GM12878 (cell line): ENCODE measurements at regions not wholly inside any gene's neighbourhood (a gene's known extent, or its start where the extent isn't known, plus 50 kb on each side); places are given as distances from the start of the nearest gene placed in this dataset.

Experiments used
- ATAC-seq: fragments of 200-7000 bp; cut with Tn5 transposase; 3 replicates; pipeline ENCODE4 v1.9.1; 2020; ENCODE audit warnings: mild to moderate bottlenecking, moderate library complexity
- BruUV-seq: library from RNA; stranded (reverse); fragments of 400-500 nt; replicated peaks from 2 replicates; lab custom pipeline; 2021; lab: Mats Ljungman, UMichigan
- CTCF ChIA-PET: fragments of 300-600 bp; sonication (Branson Sonifier 250); formaldehyde crosslinking; extraction: SDS; loops from one replicate; lab custom pipeline; 2021; ENCODE audit warnings: inconsistent platforms; lab: Yijun Ruan, JAX
- POLR2A ChIA-PET: fragments of 350-600 bp; formaldehyde crosslinking; extraction: SDS; loops from one replicate; lab custom pipeline; 2021; ENCODE audit warnings: inconsistent platforms; lab: Charles Lee
- RAD21 ChIA-PET: fragments of 300-600 bp; sonication (Branson Sonifier 250); formaldehyde crosslinking; loops from one replicate; lab custom pipeline; 2023; ENCODE audit warnings: antibody characterized with exemption; ENCODE audit not compliant: unreplicated experiment; lab: Charles Lee
- SMC1A ChIA-PET: fragments of 300-600 bp; sonication (Branson Sonifier 250); formaldehyde crosslinking; loops from one replicate; lab custom pipeline; 2023; ENCODE audit not compliant: unreplicated experiment, uncharacterized antibody; lab: Charles Lee
- DNase-seq: peaks from one replicate; pipeline ENCODE4 v3.0.0-alpha.2; 2011; ENCODE audit warnings: low read depth, low spot score
- FAIRE-seq: peaks from 3 replicates; lab custom pipeline; 2011; peaks lifted over from hg19 to GRCh38; lab: Jason Lieb, UNC
- H2AFZ ChIP-seq: 2 replicates; pipeline ENCODE4 v1.6.0; 2011; ENCODE audit warnings: low read depth, low read length, control low read depth; ENCODE audit not compliant: control insufficient read depth
- H3K27ac ChIP-seq: 2 replicates; pipeline ENCODE4 v1.5.1; 2011; ENCODE audit warnings: control low read depth; ENCODE audit not compliant: control insufficient read depth, insufficient read depth
- H3K27me3 ChIP-seq, 2 experiments: replicated peaks in 1 of 2; 2 replicates each; pipeline versions ENCODE4 v1.6.0 to v1.6.1; 2011; ENCODE audit warnings: low read length in 1 of 2; ENCODE audit not compliant: control insufficient read depth in 2 of 2, insufficient read depth in 2 of 2
- H3K36me3 ChIP-seq, 2 experiments: 2 replicates each; pipeline ENCODE4 v1.5.1; 2011; ENCODE audit warnings: low read length in 1 of 2; ENCODE audit not compliant: control insufficient read depth in 2 of 2, insufficient read depth in 2 of 2
- H3K4me1 ChIP-seq: 2 replicates; pipeline ENCODE4 v1.6.1; 2011; ENCODE audit warnings: mild to moderate bottlenecking, low read length, moderate library complexity, mixed read lengths; ENCODE audit not compliant: control insufficient read depth, insufficient read depth
- H3K4me2 ChIP-seq: 2 replicates; pipeline ENCODE4 v1.6.0; 2011; ENCODE audit warnings: control low read depth; ENCODE audit not compliant: control insufficient read depth, insufficient read depth
- H3K4me3 ChIP-seq: fragments of 200-600 bp; sonication (generic); 2 replicates; pipeline ENCODE4 v1.5.1; 2016
- H3K79me2 ChIP-seq: 2 replicates; pipeline ENCODE4 v1.6.0; 2011; ENCODE audit warnings: low read length; ENCODE audit not compliant: control insufficient read depth, insufficient read depth
- H3K9ac ChIP-seq: 2 replicates; pipeline ENCODE4 v1.8.0; 2011; ENCODE audit warnings: low read length, control low read depth, mixed read lengths; ENCODE audit not compliant: control insufficient read depth, insufficient read depth
- H3K9me3 ChIP-seq: replicated peaks from 3 replicates; pipeline ENCODE4 v1.5.1; 2011; ENCODE audit warnings: mild to moderate bottlenecking, low read length; ENCODE audit not compliant: control insufficient read depth, insufficient read depth
- H4K20me1 ChIP-seq: 2 replicates; pipeline ENCODE4 v1.6.0; 2011; ENCODE audit not compliant: control insufficient read depth, insufficient read depth
- ATF7 ChIP-seq: fragments of 450-650 bp; IDR thresholded peaks from 2 replicates; pipeline ENCODE4 v1.6.1; 2016; ENCODE audit warnings: low read depth, mild to moderate bottlenecking
- BMI1 ChIP-seq: fragments of 450-650 bp; IDR thresholded peaks from 2 replicates; pipeline ENCODE4 v1.6.1; 2016; ENCODE audit warnings: mild to moderate bottlenecking, moderate library complexity, borderline replicate concordance
- BRCA1 ChIP-seq: IDR thresholded peaks from 2 replicates; pipeline ENCODE4 v1.6.1; 2011; ENCODE audit warnings: low read depth, low read length, improper control_type of control experiment
- DPF2 ChIP-seq: fragments of 450-650 bp; IDR thresholded peaks from 2 replicates; pipeline ENCODE4 v1.6.1; 2017; ENCODE audit warnings: mild to moderate bottlenecking
- E4F1 ChIP-seq: fragments of 450-650 bp; IDR thresholded peaks from 2 replicates; pipeline ENCODE4 v1.6.1; 2018; ENCODE audit warnings: borderline replicate concordance, mild to moderate bottlenecking; ENCODE audit not compliant: partially characterized antibody
- FOXM1 ChIP-seq: IDR thresholded peaks from 2 replicates; pipeline ENCODE4 v1.6.1; 2012; ENCODE audit warnings: low read depth, mild to moderate bottlenecking, inconsistent platforms, low read length, moderate library complexity
- HCFC1 ChIP-seq: fragments of 150-350 bp; IDR thresholded peaks from 2 replicates; pipeline ENCODE4 v1.6.1; 2014; ENCODE audit warnings: low read length
- JUND ChIP-seq: IDR thresholded peaks from 2 replicates; pipeline ENCODE4 v1.6.1; 2012; ENCODE audit warnings: low read depth, mild to moderate bottlenecking, low read length, improper control_type of control experiment, moderate library complexity
- LARP7 ChIP-seq: fragments of 450-650 bp; IDR thresholded peaks from 2 replicates; pipeline ENCODE4 v1.6.1; 2017; ENCODE audit warnings: mild to moderate bottlenecking
- MTA2 ChIP-seq: fragments of 450-650 bp; IDR thresholded peaks from 2 replicates; pipeline ENCODE4 v1.6.1; 2016; ENCODE audit warnings: low read depth, mild to moderate bottlenecking, moderate library complexity
- NBN ChIP-seq: fragments of 450-650 bp; IDR thresholded peaks from 2 replicates; pipeline ENCODE4 v1.6.1; 2016
- PAX8 ChIP-seq: fragments of 450-650 bp; IDR thresholded peaks from 2 replicates; pipeline ENCODE4 v1.6.1; 2017; ENCODE audit warnings: mild to moderate bottlenecking, moderate library complexity
- PBX3 ChIP-seq: IDR thresholded peaks from 2 replicates; pipeline ENCODE4 v1.6.1; 2011; ENCODE audit warnings: mild to moderate bottlenecking, low read depth, low read length, moderate library complexity; ENCODE audit not compliant: insufficient replicate concordance
- POLR2AphosphoS5 ChIP-seq: IDR thresholded peaks from 2 replicates; pipeline ENCODE4 v1.6.1; 2011; ENCODE audit warnings: mild to moderate bottlenecking, low read length, inconsistent platforms
- RAD21 ChIP-seq: IDR thresholded peaks from 2 replicates; pipeline ENCODE4 v1.6.1; 2011; ENCODE audit warnings: mild to moderate bottlenecking, low read depth, low read length, moderate library complexity; ENCODE audit not compliant: insufficient read depth
- SMC3 ChIP-seq: IDR thresholded peaks from 2 replicates; pipeline ENCODE4 v1.6.1; 2011; ENCODE audit warnings: low read length, improper control_type of control experiment, borderline replicate concordance
- ZNF687 ChIP-seq: fragments of 450-650 bp; IDR thresholded peaks from 2 replicates; pipeline ENCODE4 v1.6.1; 2017; ENCODE audit warnings: mild to moderate bottlenecking, moderate library complexity
- WGBS: methylation state at CpG from one replicate; pipeline ENCODE4 v1.1.6; 2016; ENCODE audit warnings: low lambda C conversion rate; ENCODE audit not compliant: insufficient replicate concordance, insufficient coverage; ENCODE audit errors: missing lambda C conversion rate; 5-methylcytosine and 5-hydroxymethylcytosine counted together
- in situ Hi-C: fragments of 300-500 bp; cut with MboI; formaldehyde crosslinking; loops from 9 replicates; pipeline ENCODE4 v1.14.3; 2018; ENCODE audit warnings: mixed read lengths
- intact Hi-C: fragments of 100-400 bp; cut with micrococcal nuclease; formaldehyde crosslinking; loops from one replicate; pipeline ENCODE4 v1.14.2; 2022; ENCODE audit not compliant: unreplicated experiment

GRCh38 chr5:105762728-105763127, 1908.0 kb downstream of the EFNA5 start:
- no peak overlapping the region for H3K4me2 ChIP-seq
- no peak for TF ChIP-seq E4F1
- no peak for TF ChIP-seq JUND
- no peak for TF ChIP-seq NBN
- TF ChIP-seq HCFC1 = no peak
- no peak for TF ChIP-seq PBX3
- no peak for TF ChIP-seq ATF7
- TF ChIP-seq BRCA1 = no peak
- TF ChIP-seq MTA2 = no peak
- no peak for TF ChIP-seq ZNF687
- TF ChIP-seq SMC3 = no peak
- TF ChIP-seq RAD21 = no peak
- no peak for TF ChIP-seq DPF2
- no peak for TF ChIP-seq FOXM1
- TF ChIP-seq PAX8 = no peak
- TF ChIP-seq LARP7 = no peak
- no peak for TF ChIP-seq POLR2AphosphoS5
- no peak for TF ChIP-seq BMI1
- POLR2A ChIA-PET = no interaction called here
- H2AFZ ChIP-seq = no peak overlapping the region
- no peaks in the 10 kb centered on the region for H3K4me1 ChIP-seq
- no peak for ATAC-seq
- H4K20me1 ChIP-seq = no peaks in the 10 kb centered on the region
- BruUV-seq = no TSS peak
- no peaks in the 10 kb centered on the region for H3K27me3 ChIP-seq
- CTCF ChIA-PET = no interaction called here
- no peaks in the 10 kb centered on the region for H3K79me2 ChIP-seq
- RAD21 ChIA-PET = no interaction called here
- no peak overlapping the region for H3K27ac ChIP-seq
- intact Hi-C loops (no loop called here), in situ Hi-C loops (no loop called here)
- 0% methylated on average over 1 of the region's 1 CpG for WGBS
- H3K36me3 ChIP-seq = no peaks in the 10 kb centered on the region
- no peak for DNase-seq
- no peaks in the 10 kb centered on the region for H3K9me3 ChIP-seq
- H3K4me3 ChIP-seq = no peak overlapping the region
- no peak overlapping the region for H3K9ac ChIP-seq
- FAIRE-seq = no peak
- SMC1A ChIA-PET = no interaction called here
